Body of pancreas (tissue), 4 donors: ENCODE measurements at regions not wholly inside any gene's neighbourhood (a gene's known extent, or its start where the extent isn't known, plus 50 kb on each side); places are given as distances from the start of the nearest gene placed in this dataset.

ENCODE experiments used
- ATAC-seq: fragments of 150-250 bp; one replicate; pipeline ENCODE4 v1.9.1; 2016
- DNase-seq, 4 donors: peaks; one replicate each; pipeline ENCODE4 v3.0.0-alpha.2; 2019
- H3K27ac ChIP-seq, 4 donors: fragments of 200-600 bp; sonication (generic); 1 replicate in 3 of 4; 2 replicates in 1 of 4; pipeline versions ENCODE4 v1.5.1 to v1.6.1; 2016 to 2019; ENCODE audit warnings: mild to moderate bottlenecking in 1 of 4, mixed read lengths in 1 of 4, moderate library complexity in 1 of 4
- H3K27me3 ChIP-seq, 2 donors: fragments of 200-600 bp; sonication (generic); one replicate each; pipeline ENCODE4 v1.6.0; 2016; ENCODE audit warnings: mild to moderate bottlenecking in 1 of 2
- H3K36me3 ChIP-seq, 2 donors: fragments of 200-600 bp; sonication (generic); replicated peaks in 1 of 2; 2 replicates each; pipeline ENCODE4 v1.5.1; 2016; ENCODE audit warnings: low read depth in 2 of 2; ENCODE audit not compliant: insufficient read depth in 1 of 2
- H3K4me1 ChIP-seq: fragments of 200-600 bp; sonication (generic); one replicate; pipeline ENCODE4 v1.6.0; 2016
- H3K4me3 ChIP-seq, 2 donors: fragments of 200-600 bp; sonication (generic); 1 replicate in 1 of 2; 2 replicates in 1 of 2; pipeline ENCODE4 v1.5.1; 2016 to 2019
- H3K9me3 ChIP-seq, 3 donors: fragments of 200-600 bp; sonication (generic); 1 replicate in 2 of 3; 2 replicates in 1 of 3; pipeline ENCODE4 v1.5.1; 2016
- CTCF ChIP-seq, 7 experiments: fragments of 450-650 bp in 4 of 7; fragments of 200-600 bp in 3 of 7; sonication (generic) in 3 of 7; IDR thresholded peaks; one replicate each; pipeline ENCODE4 v1.5.1; 2016 to 2019; ENCODE audit warnings: antibody characterized with exemption in 7 of 7
- POLR2A ChIP-seq, 3 donors: fragments of 450-650 bp; IDR thresholded peaks; one replicate each; pipeline ENCODE4 v1.6.1; 2016; ENCODE audit warnings: antibody characterized with exemption in 3 of 3, mild to moderate bottlenecking in 2 of 3
- WGBS, 2 donors: methylation state at CpG; one replicate each; pipeline ENCODE4 v1.1.5; 2017; 5-methylcytosine and 5-hydroxymethylcytosine counted together
- intact Hi-C: fragments of 100-400 bp; cut with DNase I; formaldehyde crosslinking; loops from one replicate; pipeline ENCODE4 v1.15.1; 2023

GRCh38 chr11:103676413-103676812, 360.0 kb upstream of the DDI1 start:
- no peak for TF ChIP-seq CTCF (IDR thresholded peaks at IDR 0.05)
- no peak for TF ChIP-seq POLR2A (IDR thresholded peaks at IDR 0.05)
- H3K9me3 ChIP-seq: no peaks in the 10 kb centered on the region
- no peaks in the 10 kb centered on the region for H3K36me3 ChIP-seq
- DNase-seq: no peak
- H3K27me3 ChIP-seq: no peaks in the 10 kb centered on the region
- intact Hi-C loops: no loop called here
- no peak for ATAC-seq
- 62 to 65% methylated on average over 1 of the region's 1 CpG for WGBS, 2 donors
- no peaks in the 10 kb centered on the region for H3K4me1 ChIP-seq
- no peak overlapping the region for H3K4me3 ChIP-seq
- H3K27ac ChIP-seq: no peak overlapping the region

DNA sequence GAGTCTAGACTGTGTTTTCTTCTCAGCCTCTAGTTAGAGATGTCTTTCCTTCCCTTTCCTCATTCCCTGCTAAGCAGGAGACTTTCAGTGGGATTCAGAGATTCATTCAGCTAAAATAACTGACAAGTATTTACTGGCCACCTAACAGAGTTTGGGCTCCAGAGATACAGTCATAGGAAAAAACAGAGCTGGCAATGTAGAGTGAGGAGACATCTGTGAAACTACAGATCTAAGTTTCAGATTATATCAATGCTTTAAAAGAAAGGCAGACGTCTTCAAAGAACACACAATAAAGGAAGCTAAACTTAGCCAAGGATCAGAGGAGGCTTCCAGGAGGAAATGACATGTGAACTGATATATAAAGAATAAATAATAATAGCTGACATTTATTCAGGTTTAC, 355.6 kb upstream of the DDI1 start:
- Histone ChIP-seq H3K4me1 (peaks cover 15% of the 10 kb centered on the region), H3K36me3 (no peaks in the 10 kb centered on the region), H3K27me3 (no peaks in the 10 kb centered on the region), H3K27ac (no peak overlapping the region), H3K9me3 (no peaks in the 10 kb centered on the region), H3K4me3 (no peak overlapping the region)
- 24 to 33% methylated on average over 1 of the region's 1 CpG for WGBS, 2 donors
- intact Hi-C loops: no loop called here
- TF ChIP-seq CTCF (IDR thresholded peaks at IDR 0.05): no peak
- TF ChIP-seq POLR2A (IDR thresholded peaks at IDR 0.05): no peak
- ATAC-seq (no peak), DNase-seq (no peak)

DNA sequence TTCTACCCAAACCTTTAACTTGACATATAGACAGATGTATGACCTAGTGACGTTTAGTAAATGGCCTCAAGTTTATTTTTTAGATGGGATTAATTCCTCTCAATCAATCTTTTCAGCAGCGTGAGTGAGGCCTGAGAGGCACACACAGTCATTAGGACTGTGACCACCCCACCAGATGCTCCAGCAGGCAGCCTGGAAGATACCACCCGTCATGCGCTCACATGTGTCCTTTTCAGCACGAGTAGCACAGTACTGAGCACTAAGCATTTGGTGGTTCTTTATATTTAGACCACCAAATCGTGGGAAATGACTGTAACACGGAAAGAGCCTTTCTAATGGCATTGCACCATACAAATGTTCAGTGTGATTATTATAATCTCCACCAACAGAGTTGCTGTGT, 354.6 kb upstream of the DDI1 start:
- ATAC-seq (peak; percentile 4), DNase-seq (no peak)
- H3K4me1 ChIP-seq: peaks cover 15% of the 10 kb centered on the region
- no peaks in the 10 kb centered on the region for H3K36me3 ChIP-seq
- TF ChIP-seq CTCF (IDR thresholded peaks at IDR 0.05) (no peak), POLR2A (IDR thresholded peaks at IDR 0.05) (no peak)
- no peaks in the 10 kb centered on the region for H3K9me3 ChIP-seq
- H3K27me3 ChIP-seq: no peaks in the 10 kb centered on the region
- 59 to 61% methylated on average over 7 of the region's 7 CpGs for WGBS, 2 donors
- H3K27ac ChIP-seq: no peak overlapping the region
- intact Hi-C loops: no loop called here
- no peak overlapping the region for H3K4me3 ChIP-seq

- 6 to 8% methylated on average over 8 of the region's 8 CpGs for WGBS, 2 donors
- ATAC-seq (peak; percentile 98), DNase-seq (peak; percentile 63 to 77 (median 72))
- Histone ChIP-seq H3K27me3 (no peaks in the 10 kb centered on the region), H3K4me1 (peaks cover 15% of the 10 kb centered on the region), H3K36me3 (no peaks in the 10 kb centered on the region), H3K27ac (peak overlapping the region in 2 of 4 donors; percentile 22 to 41), H3K9me3 (no peaks in the 10 kb centered on the region), H3K4me3 (no peak overlapping the region)
- intact Hi-C loops: no loop called here
- TF ChIP-seq CTCF (IDR thresholded peaks at IDR 0.05): peak; percentile 62 to 97 (median 95)
- TF ChIP-seq POLR2A (IDR thresholded peaks at IDR 0.05): no peak
Measured at GRCh38 chr11:103682318-103683184, 353.9 kb upstream of the DDI1 start.

GRCh38 chr11:103683576-103683975, 352.9 kb upstream of the DDI1 start:
- H3K4me3 ChIP-seq: no peak overlapping the region
- H3K36me3 ChIP-seq: no peaks in the 10 kb centered on the region
- H3K4me1 ChIP-seq: peaks cover 15% of the 10 kb centered on the region
- H3K27ac ChIP-seq: no peak overlapping the region
- ATAC-seq (no peak), DNase-seq (no peak)
- H3K9me3 ChIP-seq: no peaks in the 10 kb centered on the region
- no peak for TF ChIP-seq POLR2A (IDR thresholded peaks at IDR 0.05)
- TF ChIP-seq CTCF (IDR thresholded peaks at IDR 0.05): no peak
- no peaks in the 10 kb centered on the region for H3K27me3 ChIP-seq
- WGBS, 2 donors: 85 to 90% methylated on average over 2 of the region's 2 CpGs
- intact Hi-C loops: no loop called here
